Gastroesophageal sphincter (tissue), 4 donors: ENCODE measurements at regions not wholly inside any gene's neighbourhood (a gene's known extent, or its start where the extent isn't known, plus 50 kb on each side); places are given as distances from the start of the nearest gene placed in this dataset.

Source experiments
- ATAC-seq: fragments of 150-250 bp; one replicate; pipeline ENCODE4 v1.9.1; 2016; ENCODE audit warnings: mild to moderate bottlenecking, moderate library complexity
- H3K27ac ChIP-seq, 4 donors: fragments of 200-600 bp; sonication (generic) in 3 of 4; 1 replicate in 3 of 4; 2 replicates in 1 of 4; pipeline ENCODE4 v1.5.1; 2016 to 2019
- H3K27me3 ChIP-seq: fragments of 200-600 bp; sonication (generic); one replicate; pipeline ENCODE4 v1.5.1; 2019
- H3K36me3 ChIP-seq, 2 donors: fragments of 200-600 bp; sonication (generic); one replicate each; pipeline ENCODE4 v1.5.1; 2019; ENCODE audit warnings: control low read depth in 1 of 2
- H3K4me1 ChIP-seq, 3 donors: fragments of 200-600 bp; sonication (generic); 1 replicate in 2 of 3; 2 replicates in 1 of 3; pipeline ENCODE4 v1.5.1; 2016 to 2019; ENCODE audit warnings: control low read depth in 2 of 3
- H3K4me3 ChIP-seq, 2 donors: fragments of 200-600 bp; sonication (generic); one replicate each; pipeline ENCODE4 v1.5.1; 2019; ENCODE audit warnings: mild to moderate bottlenecking in 1 of 2, moderate library complexity in 1 of 2
- H3K9me3 ChIP-seq, 3 donors: fragments of 200-600 bp; sonication (generic); one replicate each; pipeline ENCODE4 v1.5.1; 2017 to 2019; ENCODE audit warnings: control low read depth in 2 of 3
- EP300 ChIP-seq: sonication (generic); formaldehyde crosslinking; IDR thresholded peaks from one replicate; pipeline ENCODE4 v1.6.1; 2017; ENCODE audit warnings: antibody characterized with exemption, mild to moderate bottlenecking
- POLR2A ChIP-seq, 2 donors: fragments of 450-650 bp; IDR thresholded peaks; one replicate each; pipeline ENCODE4 v1.6.1; 2017; ENCODE audit warnings: antibody characterized with exemption in 2 of 2, mild to moderate bottlenecking in 2 of 2, moderate library complexity in 1 of 2
- POLR2AphosphoS5 ChIP-seq: sonication (generic); formaldehyde crosslinking; IDR thresholded peaks from one replicate; pipeline ENCODE4 v1.6.1; 2017; ENCODE audit warnings: antibody characterized with exemption
- WGBS, 2 donors: methylation state at CpG; one replicate each; pipeline ENCODE4 v1.1.5; 2018; ENCODE audit warnings: low coverage in 1 of 2; 5-methylcytosine and 5-hydroxymethylcytosine counted together
- TF ChIP-seq, protein P1 (sequence below), 4 experiments: fragments of 200-600 bp in 2 of 4; fragments of 450-650 bp in 2 of 4; sonication (generic) in 1 of 4; IDR thresholded peaks; one replicate each; pipeline ENCODE4 v1.5.1; 2017 to 2019; ENCODE audit warnings: antibody characterized with exemption in 4 of 4, mild to moderate bottlenecking in 2 of 4, moderate library complexity in 2 of 4

- ATAC-seq = peak; percentile 80
- H3K27ac ChIP-seq = peak overlapping the region; percentile 51 to 94 (median 89)
- 0% methylated on average over 3 of the region's 46 CpGs; no CpG with 5 or more reads in 1 of the 2 donors for whole genome bisulfite sequencing, 2 donors
- H3K4me1 ChIP-seq = peaks cover 0 to 47% (median 7%) of the 10 kb centered on the region in 3 donors
- peak overlapping the region; percentile 81 to 88 for H3K4me3 ChIP-seq
- H3K9me3 ChIP-seq = no peaks in the 10 kb centered on the region
- TF ChIP-seq POLR2A (IDR thresholded peaks at IDR 0.05) (peak; percentile 24 to 41), EP300 (no peak), POLR2AphosphoS5 (peak; percentile 49)
- TF ChIP-seq, protein P1, sequence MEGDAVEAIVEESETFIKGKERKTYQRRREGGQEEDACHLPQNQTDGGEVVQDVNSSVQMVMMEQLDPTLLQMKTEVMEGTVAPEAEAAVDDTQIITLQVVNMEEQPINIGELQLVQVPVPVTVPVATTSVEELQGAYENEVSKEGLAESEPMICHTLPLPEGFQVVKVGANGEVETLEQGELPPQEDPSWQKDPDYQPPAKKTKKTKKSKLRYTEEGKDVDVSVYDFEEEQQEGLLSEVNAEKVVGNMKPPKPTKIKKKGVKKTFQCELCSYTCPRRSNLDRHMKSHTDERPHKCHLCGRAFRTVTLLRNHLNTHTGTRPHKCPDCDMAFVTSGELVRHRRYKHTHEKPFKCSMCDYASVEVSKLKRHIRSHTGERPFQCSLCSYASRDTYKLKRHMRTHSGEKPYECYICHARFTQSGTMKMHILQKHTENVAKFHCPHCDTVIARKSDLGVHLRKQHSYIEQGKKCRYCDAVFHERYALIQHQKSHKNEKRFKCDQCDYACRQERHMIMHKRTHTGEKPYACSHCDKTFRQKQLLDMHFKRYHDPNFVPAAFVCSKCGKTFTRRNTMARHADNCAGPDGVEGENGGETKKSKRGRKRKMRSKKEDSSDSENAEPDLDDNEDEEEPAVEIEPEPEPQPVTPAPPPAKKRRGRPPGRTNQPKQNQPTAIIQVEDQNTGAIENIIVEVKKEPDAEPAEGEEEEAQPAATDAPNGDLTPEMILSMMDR (IDR thresholded peaks at IDR 0.05) = peak in 1 of 4 experiments; percentile 4
- H3K27me3 ChIP-seq = peaks cover 5% of the 10 kb centered on the region
- H3K36me3 ChIP-seq = peaks cover 0 to 2% of the 10 kb centered on the region in 2 donors
Measured at GRCh38 chr12:54126029-54126695, 62.6 kb downstream of the SMUG1 start.

GRCh38 chr12:54126696-54127537 lies 61.9 kb downstream of the SMUG1 start:
- ATAC-seq = peak; percentile 87
- Histone ChIP-seq H3K36me3 (peaks cover 0 to 10% of the 10 kb centered on the region in 2 donors), H3K27ac (peak overlapping the region; percentile 51 to 94 (median 89)), H3K4me1 (peaks cover 0 to 55% (median 7%) of the 10 kb centered on the region in 3 donors), H3K4me3 (peak overlapping the region; percentile 81 to 88), H3K27me3 (peaks cover 5% of the 10 kb centered on the region), H3K9me3 (no peaks in the 10 kb centered on the region)
- TF ChIP-seq, protein P1 (IDR thresholded peaks at IDR 0.05) = no peak
- TF ChIP-seq POLR2AphosphoS5 (peak; percentile 84), POLR2A (IDR thresholded peaks at IDR 0.05) (peak; percentile 63 to 66), EP300 (no peak)
- 0% methylated on average over 8 to 15 of the region's 31 CpGs for WGBS, 2 donors

- peak overlapping the region; percentile 81 to 88 for H3K4me3 ChIP-seq
- peaks cover 5% of the 10 kb centered on the region for H3K27me3 ChIP-seq
- no peaks in the 10 kb centered on the region for H3K9me3 ChIP-seq
- TF ChIP-seq, protein P1 (IDR thresholded peaks at IDR 0.05) = no peak
- TF ChIP-seq POLR2A (IDR thresholded peaks at IDR 0.05) (no peak), POLR2AphosphoS5 (no peak), EP300 (no peak)
- 44 to 89% methylated on average over 3 to 8 of the region's 19 CpGs for WGBS, 2 donors
- peak overlapping the region; percentile 51 to 94 (median 89) for H3K27ac ChIP-seq
- H3K36me3 ChIP-seq = peaks cover 0 to 15% of the 10 kb centered on the region in 2 donors
- H3K4me1 ChIP-seq = peaks cover 0 to 60% (median 7%) of the 10 kb centered on the region in 3 donors
- ATAC-seq = peak; percentile 2
Measured at GRCh38 chr12:54127538-54128259, 61.1 kb downstream of the SMUG1 start.

DNA sequence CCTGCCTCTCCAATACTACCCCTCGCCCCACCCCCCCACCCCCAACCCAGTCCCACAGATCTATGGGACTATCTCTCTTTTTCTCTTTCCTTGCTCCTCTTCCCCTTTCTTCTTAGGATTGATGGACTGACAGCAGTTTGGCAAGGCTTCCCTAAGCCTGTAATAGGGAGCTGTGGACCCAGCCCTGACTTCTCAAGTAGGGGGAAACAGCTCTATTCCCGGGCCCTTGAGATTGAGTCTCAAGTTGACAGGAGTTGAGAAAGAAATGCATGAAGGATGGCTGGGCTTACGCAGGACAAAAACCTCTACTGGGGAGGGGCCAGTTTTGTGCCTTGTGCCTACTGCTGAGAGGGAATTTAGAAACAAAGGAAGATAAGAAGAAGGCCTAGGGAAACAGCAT lies 60.4 kb downstream of the SMUG1 start:
- WGBS, 2 donors = 50% methylated on average over 1 of the region's 3 CpGs; no CpG with 5 or more reads in 1 of the 2 donors
- no peak for ATAC-seq
- Histone ChIP-seq H3K27ac (peak overlapping the region in 3 of 4 donors; percentile 87 to 94 (median 91)), H3K9me3 (no peaks in the 10 kb centered on the region), H3K36me3 (peaks cover 0 to 15% of the 10 kb centered on the region in 2 donors), H3K4me1 (peaks cover 0 to 67% (median 7%) of the 10 kb centered on the region in 3 donors), H3K27me3 (peaks cover 5% of the 10 kb centered on the region), H3K4me3 (peak overlapping the region in 1 of 2 donors; percentile 88)
- TF ChIP-seq POLR2A (IDR thresholded peaks at IDR 0.05) (no peak), POLR2AphosphoS5 (peak; percentile 44)
